KMS-11 (cell line): ENCODE measurements at regions not wholly inside any gene's neighbourhood (a gene's known extent, or its start where the extent isn't known, plus 50 kb on each side); places are given as distances from the start of the nearest gene placed in this dataset.

Experiments
- H2AFZ ChIP-seq: fragments of 200-600 bp; sonication (generic); 2 replicates; pipeline ENCODE4 v1.6.1; 2016; ENCODE audit warnings: antibody characterized with exemption, mixed run types, low read depth
- H3K27ac ChIP-seq: fragments of 200-600 bp; sonication (generic); 2 replicates; pipeline ENCODE4 v1.6.1; 2016; ENCODE audit warnings: mild to moderate bottlenecking, mixed run types
- H3K27me3 ChIP-seq: fragments of 200-600 bp; sonication (generic); 2 replicates; pipeline ENCODE4 v1.6.1; 2017; ENCODE audit warnings: mild to moderate bottlenecking, low read depth, mixed run types, moderate library complexity; ENCODE audit not compliant: insufficient read depth
- H3K36me3 ChIP-seq: fragments of 200-600 bp; sonication (generic); 2 replicates; pipeline ENCODE4 v1.6.1; 2017; ENCODE audit warnings: mild to moderate bottlenecking, mixed run types; ENCODE audit not compliant: insufficient read depth
- H3K4me1 ChIP-seq: fragments of 200-600 bp; sonication (generic); 2 replicates; pipeline ENCODE4 v1.6.1; 2016; ENCODE audit warnings: mild to moderate bottlenecking, low read depth, mixed run types; ENCODE audit not compliant: poor library complexity, severe bottlenecking
- H3K4me2 ChIP-seq: fragments of 200-600 bp; sonication (generic); 2 replicates; pipeline ENCODE4 v1.7.0; 2016; ENCODE audit warnings: mild to moderate bottlenecking, mixed run types
- H3K4me3 ChIP-seq: fragments of 200-600 bp; sonication (generic); IDR thresholded peaks from 2 replicates; pipeline ENCODE4 v1.6.1; 2017; ENCODE audit warnings: low read depth, low read length, mixed read lengths; ENCODE audit not compliant: insufficient read depth
- H3K79me2 ChIP-seq: fragments of 200-600 bp; sonication (generic); 2 replicates; pipeline ENCODE4 v1.6.1; 2016; ENCODE audit warnings: low read depth, mixed run types; ENCODE audit not compliant: insufficient read depth
- H3K9ac ChIP-seq: fragments of 200-600 bp; sonication (generic); 2 replicates; pipeline ENCODE4 v1.6.1; 2016; ENCODE audit warnings: mild to moderate bottlenecking, mixed run types
- H4K20me1 ChIP-seq: fragments of 200-600 bp; sonication (generic); 2 replicates; pipeline ENCODE4 v1.6.1; 2016; ENCODE audit warnings: mild to moderate bottlenecking, mixed run types; ENCODE audit not compliant: insufficient read depth
- TF ChIP-seq, protein P1 (sequence below): fragments of 200-600 bp; sonication (generic); conservative IDR thresholded peaks from 2 replicates; pipeline ENCODE4 v1.6.1; 2017; ENCODE audit warnings: low read depth, mild to moderate bottlenecking, antibody characterized with exemption, low read length, moderate library complexity, mixed read lengths

DNA sequence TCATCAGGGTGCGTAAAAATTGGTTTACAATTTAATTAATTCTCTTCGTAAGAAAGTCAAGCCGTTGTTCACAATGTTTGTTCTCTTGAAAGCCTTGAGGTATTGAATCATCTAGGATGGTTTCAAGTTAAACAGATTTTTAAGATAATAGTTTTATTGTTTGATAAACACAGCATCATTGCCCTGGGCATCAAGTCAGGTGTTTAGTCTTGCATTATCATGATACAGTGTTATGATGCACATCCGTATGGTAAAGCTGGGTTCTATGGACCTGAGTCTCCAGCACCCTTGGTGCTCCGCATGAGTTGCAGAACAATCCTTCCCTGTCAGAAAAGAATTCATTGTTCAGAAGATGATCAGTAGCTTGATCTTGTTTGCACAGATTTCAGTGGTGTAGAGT lies 359.5 kb downstream of the LMO4 start:
- Histone ChIP-seq H4K20me1 (no peaks in the 10 kb centered on the region), H3K4me1 (no peaks in the 10 kb centered on the region), H3K27ac (no peak overlapping the region), H3K36me3 (no peaks in the 10 kb centered on the region), H2AFZ (no peak overlapping the region), H3K79me2 (no peaks in the 10 kb centered on the region), H3K9ac (no peak overlapping the region), H3K4me3 (no peak overlapping the region), H3K27me3 (no peaks in the 10 kb centered on the region), H3K4me2 (no peak overlapping the region)
- TF ChIP-seq, protein P1, sequence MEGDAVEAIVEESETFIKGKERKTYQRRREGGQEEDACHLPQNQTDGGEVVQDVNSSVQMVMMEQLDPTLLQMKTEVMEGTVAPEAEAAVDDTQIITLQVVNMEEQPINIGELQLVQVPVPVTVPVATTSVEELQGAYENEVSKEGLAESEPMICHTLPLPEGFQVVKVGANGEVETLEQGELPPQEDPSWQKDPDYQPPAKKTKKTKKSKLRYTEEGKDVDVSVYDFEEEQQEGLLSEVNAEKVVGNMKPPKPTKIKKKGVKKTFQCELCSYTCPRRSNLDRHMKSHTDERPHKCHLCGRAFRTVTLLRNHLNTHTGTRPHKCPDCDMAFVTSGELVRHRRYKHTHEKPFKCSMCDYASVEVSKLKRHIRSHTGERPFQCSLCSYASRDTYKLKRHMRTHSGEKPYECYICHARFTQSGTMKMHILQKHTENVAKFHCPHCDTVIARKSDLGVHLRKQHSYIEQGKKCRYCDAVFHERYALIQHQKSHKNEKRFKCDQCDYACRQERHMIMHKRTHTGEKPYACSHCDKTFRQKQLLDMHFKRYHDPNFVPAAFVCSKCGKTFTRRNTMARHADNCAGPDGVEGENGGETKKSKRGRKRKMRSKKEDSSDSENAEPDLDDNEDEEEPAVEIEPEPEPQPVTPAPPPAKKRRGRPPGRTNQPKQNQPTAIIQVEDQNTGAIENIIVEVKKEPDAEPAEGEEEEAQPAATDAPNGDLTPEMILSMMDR: no peak

DNA sequence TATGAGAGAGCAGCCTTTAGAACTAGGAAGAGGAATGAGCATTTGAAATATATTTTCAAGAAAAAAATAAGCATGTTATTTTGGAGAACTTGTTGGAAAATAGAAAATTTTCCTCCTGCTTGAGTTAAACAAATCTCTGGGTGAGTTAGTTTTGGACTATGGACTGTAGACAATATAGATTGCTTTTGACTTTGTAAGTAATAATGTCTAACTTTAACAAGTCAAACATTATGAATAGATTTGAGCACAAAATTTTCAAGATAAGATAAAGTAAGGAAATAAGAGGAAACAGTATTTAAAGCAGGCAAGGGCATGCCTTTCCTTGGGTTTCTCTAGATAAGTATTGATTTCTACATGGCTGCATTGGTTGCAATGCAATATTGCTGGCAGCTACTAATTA lies 360.8 kb downstream of the LMO4 start:
- H3K4me1 ChIP-seq: no peaks in the 10 kb centered on the region
- H4K20me1 ChIP-seq: no peaks in the 10 kb centered on the region
- H3K27ac ChIP-seq: no peak overlapping the region
- TF ChIP-seq, protein P1: no peak
- H2AFZ ChIP-seq: no peak overlapping the region
- H3K4me3 ChIP-seq: no peak overlapping the region
- no peaks in the 10 kb centered on the region for H3K79me2 ChIP-seq
- no peak overlapping the region for H3K4me2 ChIP-seq
- H3K9ac ChIP-seq: no peak overlapping the region
- no peaks in the 10 kb centered on the region for H3K27me3 ChIP-seq
- H3K36me3 ChIP-seq: no peaks in the 10 kb centered on the region

DNA sequence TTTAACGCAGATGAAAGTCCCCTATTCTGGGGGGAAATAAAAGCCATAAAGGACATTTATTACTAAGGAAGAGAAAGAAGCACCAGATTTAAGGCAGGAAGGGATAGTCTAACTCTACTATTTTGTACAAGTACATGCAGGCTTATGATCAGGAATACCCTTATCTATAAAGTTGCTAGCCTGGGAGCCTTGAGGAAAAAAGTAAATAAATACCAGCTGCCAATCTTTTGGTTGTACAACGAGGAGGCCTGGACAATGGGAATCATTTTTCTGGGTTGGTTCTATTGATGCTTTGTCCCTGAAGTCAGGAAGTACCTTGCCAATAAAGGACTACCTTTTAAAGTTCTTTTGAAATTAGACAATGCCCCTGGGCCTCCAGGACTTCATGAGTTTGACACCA lies 367.8 kb downstream of the LMO4 start:
- no peaks in the 10 kb centered on the region for H3K27me3 ChIP-seq
- TF ChIP-seq, protein P1: no peak
- no peak overlapping the region for H3K9ac ChIP-seq
- H3K4me2 ChIP-seq: no peak overlapping the region
- no peaks in the 10 kb centered on the region for H3K79me2 ChIP-seq
- H2AFZ ChIP-seq: no peak overlapping the region
- no peak overlapping the region for H3K4me3 ChIP-seq
- H3K36me3 ChIP-seq: no peaks in the 10 kb centered on the region
- H3K4me1 ChIP-seq: no peaks in the 10 kb centered on the region
- H4K20me1 ChIP-seq: no peaks in the 10 kb centered on the region
- no peak overlapping the region for H3K27ac ChIP-seq

DNA sequence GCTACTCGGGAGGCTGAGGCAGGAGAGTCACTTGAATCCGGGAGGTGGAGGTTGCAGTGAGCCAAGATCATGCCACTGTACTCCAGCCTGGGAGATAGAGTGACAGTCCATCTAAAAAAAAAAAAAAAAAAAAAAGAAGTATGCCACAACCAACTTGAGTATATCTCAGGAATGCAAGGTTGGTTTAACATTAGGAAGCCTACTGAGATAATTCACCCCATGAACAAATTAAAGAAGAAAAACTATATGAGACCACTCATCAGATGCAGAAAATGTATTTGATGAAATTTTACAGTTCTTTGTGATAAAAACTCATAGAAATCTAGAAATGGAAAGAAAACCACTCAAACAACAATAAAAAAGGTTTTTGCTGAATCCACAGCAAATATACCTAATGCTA lies 373.8 kb downstream of the LMO4 start:
- Histone ChIP-seq H3K4me1 (no peaks in the 10 kb centered on the region), H3K9ac (no peak overlapping the region), H3K4me3 (no peak overlapping the region), H3K79me2 (no peaks in the 10 kb centered on the region), H3K27me3 (no peaks in the 10 kb centered on the region), H2AFZ (no peak overlapping the region), H3K27ac (no peak overlapping the region), H3K4me2 (no peak overlapping the region), H3K36me3 (no peaks in the 10 kb centered on the region), H4K20me1 (no peaks in the 10 kb centered on the region)
- TF ChIP-seq, protein P1: no peak

DNA sequence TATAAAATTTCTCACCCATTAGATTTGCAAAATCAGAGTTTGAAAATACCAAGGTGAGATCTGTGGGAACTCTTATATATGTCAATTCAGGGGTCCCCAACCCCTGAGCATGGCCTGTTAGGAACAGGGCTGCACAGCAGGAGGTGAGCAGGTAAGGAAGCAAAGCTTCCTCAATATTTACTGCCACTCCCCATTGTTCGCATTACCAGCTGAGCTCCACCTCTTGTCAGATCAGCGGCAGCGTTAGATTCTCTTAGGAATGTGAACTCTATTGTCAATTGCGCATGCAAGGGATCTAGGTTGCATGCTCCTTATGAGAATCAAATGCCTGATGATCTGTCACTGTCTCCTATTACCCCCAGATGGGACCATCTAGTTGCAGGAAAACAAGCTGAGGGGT lies 376.6 kb downstream of the LMO4 start:
- Histone ChIP-seq H2AFZ (no peak overlapping the region), H3K27me3 (no peaks in the 10 kb centered on the region), H3K36me3 (no peaks in the 10 kb centered on the region), H3K27ac (no peak overlapping the region), H3K79me2 (no peaks in the 10 kb centered on the region), H4K20me1 (no peaks in the 10 kb centered on the region), H3K4me2 (no peak overlapping the region), H3K4me1 (no peaks in the 10 kb centered on the region), H3K9ac (no peak overlapping the region), H3K4me3 (no peak overlapping the region)
- TF ChIP-seq, protein P1: no peak
